ENCODE measurements at regions not wholly inside any gene's neighbourhood (a gene's known extent, or its start where the extent isn't known, plus 50 kb on each side); places are given as distances from the start of the nearest gene placed in this dataset.

- TF ChIP-seq CTCF (IDR thresholded peaks at IDR 0.05 in 4 of 5, conservative IDR thresholded peaks at IDR 0.05 in 1 of 5) (no peak), POLR2A (IDR thresholded peaks at IDR 0.05) (no peak)
Measured at GRCh38 chr2:228675091-228675490, 493.6 kb upstream of the SPHKAP start.
